ENCODE measurements at regions not wholly inside any gene's neighbourhood (a gene's known extent, or its start where the extent isn't known, plus 50 kb on each side); places are given as distances from the start of the nearest gene placed in this dataset.

- H4K91ac ChIP-seq (replicated peaks; ENCODE audit: insufficient read length, low read length): no peak overlapping the region
- no peaks in the 10 kb centered on the region for H3K27me3 ChIP-seq (replicated peaks in 1 of 4; ENCODE audit: control insufficient read depth in 3 of 4, extremely low read depth in 1 of 4, insufficient read depth in 3 of 4, low read length in 3 of 4)
- ChIA-PET POLR2A (ENCODE audit: partially characterized antibody) (no interaction called here), CTCF (ENCODE audit: partially characterized antibody) (interaction anchor here (0.7 to 1.7 kb wide), 2 partner anchors 45 to 836 kb away, joined by 3 read pairs; no protein-coding TSS in a partner anchor)
- no peak overlapping the region for H4K5ac ChIP-seq (ENCODE audit: insufficient read length, low read depth, low read length)
- H3K27ac ChIP-seq (ENCODE audit: low read depth, low read length): no peak overlapping the region
- no peaks in the 10 kb centered on the region for H3K4me1 ChIP-seq (replicated peaks in 1 of 4; ENCODE audit: control insufficient read depth in 3 of 4, insufficient read depth in 4 of 4, low read length in 3 of 4)
- H2BK12ac ChIP-seq (ENCODE audit: low read depth, low read length): no peak overlapping the region
- no peak overlapping the region for H2BK5ac ChIP-seq (ENCODE audit: low read depth, low read length)
- H3K4me2 ChIP-seq (ENCODE audit: insufficient read depth in 1 of 2, low read depth in 2 of 2, low read length in 2 of 2): no peak overlapping the region
- no peak overlapping the region for H3K23ac ChIP-seq (ENCODE audit: insufficient read length)
- H3K23me2 ChIP-seq (ENCODE audit: low read depth, low read length): no peaks in the 10 kb centered on the region
- no peak overlapping the region for H2BK15ac ChIP-seq (ENCODE audit: low read length)
- no peak overlapping the region for H3K56ac ChIP-seq (replicated peaks; ENCODE audit: insufficient read length, low read depth, low read length)
- H2BK20ac ChIP-seq (ENCODE audit: low read length): no peak overlapping the region
- H2AK5ac ChIP-seq (ENCODE audit: low read depth, low read length): no peak overlapping the region
- no peak overlapping the region for H3K4ac ChIP-seq (replicated peaks; ENCODE audit: insufficient read length, low read depth, low read length)
- no peak overlapping the region for H3K4me3 ChIP-seq (ENCODE audit: extremely low read depth in 1 of 4, insufficient read depth in 2 of 4, low read depth in 3 of 4, low read length in 4 of 4)
- H2AFZ ChIP-seq (ENCODE audit: low read length): no peak overlapping the region
- DNase-seq (ENCODE audit: low read depth in 1 of 2, low spot score in 2 of 2) (no peak), FAIRE-seq (no peak)
- H3K36me3 ChIP-seq (ENCODE audit: control insufficient read depth in 2 of 4, insufficient read depth in 4 of 4, low read length in 3 of 4): no peaks in the 10 kb centered on the region
- no peaks in the 10 kb centered on the region for H3K79me1 ChIP-seq (ENCODE audit: low read depth, low read length)
- no peaks in the 10 kb centered on the region for H3K79me2 ChIP-seq (ENCODE audit: control insufficient read depth in 1 of 2, insufficient read depth in 2 of 2, low read length in 2 of 2)
- no peak overlapping the region for H4K8ac ChIP-seq (ENCODE audit: extremely low read depth, insufficient read depth, low read length)
- no peak overlapping the region for H3K9ac ChIP-seq (replicated peaks in 1 of 4; ENCODE audit: extremely low read depth in 1 of 4, low read depth in 3 of 4, low read length in 3 of 4)
- no peak overlapping the region for H3K18ac ChIP-seq (ENCODE audit: extremely low read depth, low read length)
- H3K14ac ChIP-seq (ENCODE audit: insufficient read length): no peak overlapping the region
- no peaks in the 10 kb centered on the region for H3K9me3 ChIP-seq (ENCODE audit: insufficient read depth in 2 of 2, low read depth in 1 of 2, low read length in 1 of 2)
- WGBS, 2 experiments (ENCODE audit: extremely low coverage in 1 of 2, insufficient coverage in 1 of 2, insufficient read length in 1 of 2, insufficient replicate concordance in 2 of 2, low coverage in 1 of 2, low lambda C conversion rate in 2 of 2, missing lambda C conversion rate in 1 of 2): 79% methylated on average over 4 of the region's 4 CpGs; no CpG with 5 or more reads in 1 of the 2 experiments
- H4K20me1 ChIP-seq (replicated peaks in 1 of 2; ENCODE audit: control insufficient read depth in 1 of 2, insufficient read depth in 2 of 2, low read length in 2 of 2): no peaks in the 10 kb centered on the region
- H2BK120ac ChIP-seq (replicated peaks; ENCODE audit: low read depth, low read length): no peak overlapping the region
- TF ChIP-seq SRF (IDR thresholded peaks at IDR 0.05; ENCODE audit: low read depth, low read length) (no peak), POU5F1 (IDR thresholded peaks at IDR 0.05; ENCODE audit: low read depth, low read length) (no peak), JUND (IDR thresholded peaks at IDR 0.05; ENCODE audit: low read length) (no peak), KDM1A (IDR thresholded peaks at IDR 0.05; ENCODE audit: borderline replicate concordance, low read length) (no peak), ZNF274 (IDR thresholded peaks at IDR 0.05; ENCODE audit: borderline replicate concordance, extremely low read depth, low read length) (no peak), YY1 (IDR thresholded peaks at IDR 0.05; ENCODE audit: low read depth, low read length) (no peak), RBBP5 (IDR thresholded peaks at IDR 0.05; ENCODE audit: borderline replicate concordance, low read depth, low read length) (no peak), PHF8 (conservative IDR thresholded peaks at IDR 0.05; ENCODE audit: low read depth, low read length) (no peak)
Measured at GRCh38 chr14:45619831-45620230, 366.8 kb upstream of the MIS18BP1 start.

Measured in H1 (cell line).